ENCODE measurements at regions not wholly inside any gene's neighbourhood (a gene's known extent, or its start where the extent isn't known, plus 50 kb on each side); places are given as distances from the start of the nearest gene placed in this dataset.

- WGBS (ENCODE audit: low lambda C conversion rate): 31% methylated on average over 6 of the region's 7 CpGs
- FAIRE-seq (no peak), ATAC-seq (no peak), DNase-seq (ENCODE audit: low spot score) (no peak)
- no peak overlapping the region for H3K4me2 ChIP-seq (ENCODE audit: low read depth, low read length)
- H2AFZ ChIP-seq (ENCODE audit: low read length): no peak overlapping the region
- H3K4me1 ChIP-seq (ENCODE audit: insufficient read depth, low read length): peaks cover 12% of the 10 kb centered on the region
- CTCF ChIA-PET (ENCODE audit: low intra/inter-chr PET ratio, low total read pairs): no interaction called here
- H3K9ac ChIP-seq (ENCODE audit: insufficient read depth, low read depth, low read length): no peak overlapping the region
- no TSS peak for BruUV-seq (replicated peaks)
- intact Hi-C loops (cut with micrococcal nuclease; ENCODE audit: unreplicated experiment): no loop called here
- H3K9me3 ChIP-seq (ENCODE audit: low read length): no peaks in the 10 kb centered on the region
- no peaks in the 10 kb centered on the region for H3K36me3 ChIP-seq (replicated peaks in 1 of 2; ENCODE audit: control insufficient read depth in 1 of 2, insufficient read depth in 2 of 2, low read length in 2 of 2)
- TF ChIP-seq TBX3 (IDR thresholded peaks at IDR 0.05; ENCODE audit: borderline replicate concordance) (no peak), ZBTB3 (CRISPR knock-in tag; IDR thresholded peaks at IDR 0.05; ENCODE audit: borderline replicate concordance, low read depth) (no peak), PREB (CRISPR knock-in tag; IDR thresholded peaks at IDR 0.05) (no peak), CREB1 (IDR thresholded peaks at IDR 0.05) (no peak), CREB1 (CRISPR knock-in tag; IDR thresholded peaks at IDR 0.05) (no peak), ETS1 (CRISPR knock-in tag; IDR thresholded peaks at IDR 0.05) (no peak), EP300 (IDR thresholded peaks at IDR 0.05; ENCODE audit: low read depth in 2 of 2, low read length in 2 of 2) (no peak), EP300 (CRISPR knock-in tag; IDR thresholded peaks at IDR 0.05; ENCODE audit: borderline replicate concordance) (no peak), BRCA1 (CRISPR knock-in tag; IDR thresholded peaks at IDR 0.05) (no peak), PAX8 (CRISPR knock-in tag; IDR thresholded peaks at IDR 0.05; ENCODE audit: borderline replicate concordance) (no peak), ZNF674 (CRISPR knock-in tag; IDR thresholded peaks at IDR 0.05; ENCODE audit: low read depth) (no peak), KDM4B (CRISPR knock-in tag; IDR thresholded peaks at IDR 0.05) (no peak), CBX2 (IDR thresholded peaks at IDR 0.05; ENCODE audit: low read depth, low read length) (no peak), CBX2 (CRISPR knock-in tag; IDR thresholded peaks at IDR 0.05; ENCODE audit: low read depth) (no peak), CBFB (CRISPR knock-in tag; IDR thresholded peaks at IDR 0.05) (no peak), ZMYM4 (CRISPR knock-in tag; IDR thresholded peaks at IDR 0.05) (no peak), NFIC (IDR thresholded peaks at IDR 0.05; ENCODE audit: low read length) (no peak), ZNF30 (CRISPR knock-in tag; IDR thresholded peaks at IDR 0.05) (no peak), ZNF138 (CRISPR knock-in tag; IDR thresholded peaks at IDR 0.05; ENCODE audit: low read depth) (no peak), HDAC6 (IDR thresholded peaks at IDR 0.05; ENCODE audit: low read depth, low read length) (no peak), ZNF766 (CRISPR knock-in tag; IDR thresholded peaks at IDR 0.05; ENCODE audit: borderline replicate concordance) (no peak), MAFK (conservative IDR thresholded peaks at IDR 0.05 in 1 of 2, IDR thresholded peaks at IDR 0.05 in 1 of 2; ENCODE audit: low read length in 2 of 2) (no peak)
- in situ Hi-C loops (cut with HindIII; ENCODE audit: extremely low pct_ligation_motif_present, low pct_unique_long_range_greater_than_20kb): no loop called here
- no peaks in the 10 kb centered on the region for H4K20me1 ChIP-seq (ENCODE audit: insufficient read depth, low read length)
- POLR2A ChIA-PET: no interaction called here
- H3K27me3 ChIP-seq (ENCODE audit: control insufficient read depth in 1 of 2, insufficient read depth in 2 of 2, low read length in 2 of 2): peaks cover 1 to 28% of the 10 kb centered on the region in 2 experiments; a peak in 3 of 5 replicates
- H3K4me3 ChIP-seq (replicated peaks in 1 of 3; ENCODE audit: insufficient read depth in 1 of 3, low read depth in 2 of 3, low read length in 3 of 3): no peak overlapping the region
- no peaks in the 10 kb centered on the region for H3K79me2 ChIP-seq (ENCODE audit: insufficient read depth, low read length)
- H3K27ac ChIP-seq (ENCODE audit: extremely low read length, insufficient read depth, low read length): no peak overlapping the region
Observed at GRCh38 chr21:36549470-36549869, 69.5 kb upstream of the CLDN14 start.

Measured in HepG2 (cell line).